Brain pericyte (primary cell): ENCODE measurements at regions not wholly inside any gene's neighbourhood (a gene's known extent, or its start where the extent isn't known, plus 50 kb on each side); places are given as distances from the start of the nearest gene placed in this dataset.

Experiments
- DNase-seq: peaks from one replicate; pipeline ENCODE4 v3.0.0-alpha.2; 2012; ENCODE audit warnings: low read depth, low spot score

DNA sequence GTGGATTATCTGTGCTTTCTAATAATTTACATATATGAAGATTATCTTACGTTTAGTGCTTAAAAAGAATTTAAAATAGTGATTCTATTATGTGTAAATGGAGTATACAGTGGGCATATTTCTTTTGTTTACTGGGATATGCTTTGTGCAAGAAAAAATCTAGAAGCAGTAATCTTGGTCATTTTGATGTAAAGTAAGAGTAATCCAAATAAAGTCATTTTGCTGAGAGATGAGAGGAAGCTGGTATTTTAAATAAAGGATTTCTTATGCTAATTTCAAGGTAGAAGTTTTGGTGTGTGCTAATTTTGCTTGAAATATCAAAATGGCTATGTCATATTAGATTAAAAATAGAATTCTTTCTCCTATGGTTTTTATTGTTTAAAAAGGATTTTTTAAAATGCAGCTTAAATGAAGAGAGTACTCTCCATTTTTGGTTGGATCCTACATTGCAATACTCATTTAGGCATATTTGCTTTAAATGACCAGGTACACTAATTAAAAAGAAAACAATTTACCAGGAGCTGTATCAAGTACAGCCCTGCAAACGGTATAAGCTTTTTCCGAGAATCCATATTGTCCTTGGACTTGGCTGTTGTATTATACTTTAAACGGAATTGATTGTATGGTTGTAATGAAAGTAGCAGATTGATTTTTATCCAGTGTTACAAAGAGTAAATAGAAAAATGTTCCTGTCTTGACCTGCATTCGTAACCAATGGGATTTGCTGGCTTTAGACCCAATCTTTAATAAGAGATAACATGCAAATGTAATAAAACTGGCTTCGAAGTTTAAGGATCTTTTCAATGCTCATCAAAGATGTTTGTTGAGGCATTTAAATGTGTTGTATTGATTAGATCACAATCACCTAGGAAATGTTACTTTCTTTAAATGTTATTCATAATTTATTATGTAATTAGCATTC, 574.7 kb downstream of the USP25 start:
- DNase-seq: no peak

DNA sequence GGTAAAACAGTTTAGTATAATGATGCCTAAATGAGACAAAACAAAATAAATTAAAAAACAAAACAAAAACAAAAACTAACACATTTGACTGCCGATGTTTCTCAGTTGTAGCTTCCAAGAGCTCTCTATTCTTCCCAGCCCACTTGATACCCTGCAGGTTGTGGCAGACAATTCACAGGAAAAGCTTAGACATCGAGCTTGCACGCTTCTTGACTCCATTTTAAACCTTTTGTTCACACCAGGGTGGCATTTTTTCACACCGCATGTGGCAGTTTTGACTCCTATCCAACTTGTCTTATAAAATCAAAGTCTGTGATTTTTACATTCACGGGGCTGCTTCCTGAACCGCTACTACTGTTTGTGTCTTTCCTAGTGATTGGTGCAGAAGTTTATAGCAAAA, 575.9 kb downstream of the USP25 start:
- no peak for DNase-seq

DNA sequence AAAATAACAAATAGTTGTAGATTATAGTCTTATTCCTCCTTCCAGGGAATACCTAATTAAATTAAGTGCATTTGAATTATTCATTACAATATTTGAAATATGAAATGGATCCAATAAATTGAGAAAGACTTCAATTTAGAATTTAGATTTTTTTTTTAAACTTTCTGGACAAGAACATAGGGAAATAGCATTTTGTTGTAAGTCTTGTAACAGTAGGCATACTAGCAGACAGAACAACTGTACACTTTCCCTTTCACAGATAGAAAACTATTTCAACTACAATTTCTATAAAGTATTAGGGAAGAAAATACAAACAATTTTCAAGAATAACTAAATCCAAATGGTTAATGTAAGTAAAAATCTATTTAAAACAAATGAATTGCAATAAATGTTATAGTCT, 577.5 kb downstream of the USP25 start:
- DNase-seq: no peak

DNA sequence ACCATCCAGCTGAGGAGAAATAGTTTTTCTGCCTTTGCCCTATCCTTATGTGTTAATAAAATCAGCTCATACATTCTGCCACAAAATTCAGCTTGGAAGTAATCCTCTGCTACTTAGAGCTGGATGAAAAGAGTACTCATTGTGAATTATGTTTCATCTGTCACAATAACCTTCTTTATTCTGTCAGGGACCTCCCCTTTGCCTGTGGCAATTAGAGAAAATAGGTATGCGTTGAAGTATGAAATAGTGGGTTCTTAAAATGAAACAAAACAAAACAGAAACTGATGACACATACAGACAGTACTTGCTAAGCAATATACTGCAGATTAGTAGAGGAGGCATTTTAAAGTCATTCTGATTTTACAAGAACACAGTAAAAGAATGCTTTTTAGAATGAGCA, 578.5 kb downstream of the USP25 start:
- DNase-seq: no peak

DNA sequence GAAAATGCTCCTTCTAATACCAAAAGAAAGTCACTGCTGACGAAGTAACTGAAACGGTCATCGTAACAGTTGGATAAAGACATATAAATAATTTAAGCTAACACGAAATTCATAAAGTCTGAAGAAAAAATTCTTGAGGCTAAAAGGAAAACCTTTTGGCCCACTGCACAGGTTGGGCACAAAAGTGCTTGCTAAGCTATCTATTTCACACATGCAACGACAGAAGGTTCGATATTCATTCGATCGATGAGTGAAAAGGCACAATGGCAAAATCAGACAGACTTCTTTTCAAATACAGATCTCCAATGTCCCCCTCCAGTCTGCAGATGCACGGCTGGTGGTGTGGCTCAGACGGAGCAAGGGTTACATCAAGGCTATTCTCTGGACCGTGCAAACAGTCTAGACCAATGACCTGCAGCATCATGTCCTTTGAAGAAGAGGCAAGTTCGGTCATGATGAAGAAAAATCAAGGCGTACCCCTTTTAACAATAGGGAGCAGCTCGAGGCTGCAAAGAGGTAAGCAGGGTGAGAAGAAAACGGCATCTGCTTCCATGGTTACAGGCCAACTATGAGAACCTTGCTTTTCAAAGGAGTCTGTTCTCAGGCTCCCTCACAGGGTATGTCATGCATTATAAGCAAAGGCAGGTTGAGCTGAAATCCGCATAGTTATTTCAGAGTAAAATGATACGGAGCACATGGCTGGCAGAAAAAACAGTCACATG, 579.6 kb downstream of the USP25 start:
- DNase-seq: no peak

DNA sequence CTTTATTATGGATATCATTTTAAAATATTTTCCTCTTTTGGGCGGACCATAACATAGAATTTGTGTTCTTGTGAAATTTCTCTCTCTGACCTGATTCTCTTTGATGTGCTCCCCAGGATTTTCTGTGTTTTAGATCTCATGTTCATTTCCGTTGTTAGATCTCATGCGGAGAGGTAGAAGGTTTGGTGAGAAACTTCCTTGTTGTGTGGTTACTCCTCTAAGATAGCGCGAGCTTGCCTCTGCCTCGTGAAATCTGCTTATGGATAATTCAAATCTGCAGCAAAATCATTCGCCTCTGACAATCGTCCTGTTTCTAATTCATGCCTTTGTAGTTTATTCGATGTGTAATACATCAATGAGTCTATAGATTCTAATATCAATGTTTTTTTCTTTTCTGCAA, 580.4 kb downstream of the USP25 start:
- no peak for DNase-seq

DNA sequence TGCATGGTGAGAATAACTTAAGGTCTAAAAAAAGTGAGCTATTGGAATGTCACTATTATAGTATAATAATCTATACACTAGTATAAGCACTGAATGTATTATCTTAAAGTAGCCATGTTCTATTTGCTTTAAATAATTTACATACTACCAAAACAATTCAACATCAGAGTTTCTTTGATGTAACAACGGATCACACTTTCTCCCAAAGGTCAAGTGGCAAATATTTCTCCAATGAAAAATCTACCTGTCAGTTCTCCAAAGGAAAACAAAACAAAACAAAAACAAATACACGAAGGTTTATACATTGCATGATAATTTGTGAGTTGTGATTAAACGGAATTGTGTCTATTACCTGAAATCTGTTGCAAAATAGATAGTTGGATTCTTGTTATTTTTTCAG, 581.4 kb downstream of the USP25 start:
- no peak for DNase-seq

DNA sequence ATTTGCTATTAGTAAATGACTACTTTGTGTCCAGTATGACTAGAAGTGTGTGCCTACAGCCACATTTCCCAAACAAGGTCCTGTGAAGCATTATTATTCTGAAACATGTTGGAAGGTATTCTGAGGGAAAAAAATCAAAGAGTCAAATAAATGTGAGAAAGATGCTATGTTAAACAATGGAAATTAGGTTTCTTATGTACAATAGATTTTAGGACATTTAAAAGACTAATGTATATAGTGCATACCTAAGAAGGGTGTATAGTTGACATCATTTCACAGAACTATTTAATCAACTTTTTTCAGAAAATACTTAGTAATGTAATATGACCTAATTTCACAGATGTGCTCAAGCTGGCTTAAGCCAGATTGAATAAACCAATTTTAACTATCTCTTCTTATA, 582.5 kb downstream of the USP25 start:
- no peak for DNase-seq

DNA sequence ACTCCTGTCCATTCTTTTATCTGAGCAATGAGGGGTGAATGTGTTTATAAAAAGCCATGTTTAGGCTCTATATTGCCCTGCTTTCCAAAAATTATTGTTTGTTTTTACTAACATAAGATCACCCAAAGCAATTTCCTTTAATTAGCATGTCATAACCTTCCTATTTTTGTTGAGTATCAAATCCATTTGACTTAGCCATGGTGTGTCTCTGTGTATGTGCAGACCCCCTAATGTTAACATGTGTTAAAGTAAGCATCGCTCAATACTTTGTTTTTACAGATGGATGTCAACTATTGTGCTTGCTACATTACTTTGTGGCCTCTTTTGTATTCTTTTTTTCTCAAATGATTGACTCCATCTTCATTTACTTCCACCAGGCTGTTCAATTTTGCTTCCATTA, 585.4 kb downstream of the USP25 start:
- DNase-seq: peak; percentile 55

DNA sequence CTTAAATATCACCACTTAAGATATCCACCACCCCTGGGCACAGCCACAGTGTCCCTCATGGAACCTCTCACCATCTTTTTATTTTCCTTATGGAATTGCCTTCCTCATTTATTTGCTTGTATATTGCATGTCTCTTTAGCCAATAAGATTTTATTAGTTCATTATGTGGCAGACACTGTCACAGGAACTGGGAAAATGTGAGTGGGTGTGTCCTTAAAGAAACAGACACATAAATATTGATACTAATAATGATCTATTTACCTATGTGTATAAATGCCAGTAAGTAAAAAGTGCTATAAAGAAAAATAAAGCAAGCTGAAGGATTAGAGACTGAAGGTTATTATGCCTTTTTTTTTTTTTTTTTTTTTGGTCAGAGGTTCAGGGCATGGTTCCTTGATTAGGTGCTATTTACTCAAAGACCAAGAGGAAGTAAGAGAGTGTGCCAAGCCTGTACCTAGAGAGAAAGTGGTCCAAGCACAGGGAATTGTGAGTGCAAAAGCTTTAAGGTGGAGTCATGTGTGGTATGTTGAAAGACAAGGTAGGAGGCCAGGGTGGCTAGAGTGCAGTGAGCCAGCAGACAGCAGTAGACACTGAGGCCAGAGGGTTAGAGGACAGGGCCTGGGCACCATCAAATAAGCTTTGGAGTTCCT, 589.0 kb downstream of the USP25 start:
- DNase-seq: no peak

DNA sequence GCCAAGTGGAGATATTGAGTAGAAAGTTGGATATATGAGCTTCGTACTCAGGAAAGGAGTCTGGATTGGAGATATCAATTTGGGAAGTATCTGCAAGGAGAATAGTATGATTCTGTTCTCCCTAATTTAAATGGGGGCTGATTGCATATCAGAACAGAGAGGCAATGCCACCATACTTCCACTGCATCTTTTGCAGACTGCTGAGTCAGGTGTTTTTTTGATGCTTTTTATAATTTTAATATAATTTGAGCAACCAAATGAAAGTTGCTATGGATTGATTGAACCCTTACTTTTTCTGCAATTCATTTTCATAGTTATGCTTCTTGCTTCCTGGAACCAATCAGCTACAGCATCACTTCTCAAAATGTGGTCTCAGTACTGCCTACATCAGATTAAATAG, 590.3 kb downstream of the USP25 start:
- no peak for DNase-seq

DNA sequence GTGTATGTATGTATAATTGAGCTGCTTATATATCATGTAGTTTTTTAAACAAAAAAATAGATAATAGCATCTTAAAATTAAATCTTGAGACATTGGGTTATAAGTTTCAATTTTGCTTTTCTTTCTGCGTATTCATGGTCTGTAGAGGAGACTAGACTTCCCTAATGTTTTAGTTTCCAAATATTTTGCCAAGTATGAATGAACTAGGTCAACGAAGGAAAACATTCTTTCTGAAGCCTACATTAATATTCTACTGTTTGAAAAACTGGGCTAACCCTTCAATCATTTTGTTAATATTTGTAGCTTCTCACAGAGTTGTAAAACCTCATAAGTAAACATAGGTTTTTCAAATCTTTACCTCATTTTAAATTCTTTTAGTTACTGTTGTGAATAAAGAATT, 592.7 kb downstream of the USP25 start:
- no peak for DNase-seq

DNA sequence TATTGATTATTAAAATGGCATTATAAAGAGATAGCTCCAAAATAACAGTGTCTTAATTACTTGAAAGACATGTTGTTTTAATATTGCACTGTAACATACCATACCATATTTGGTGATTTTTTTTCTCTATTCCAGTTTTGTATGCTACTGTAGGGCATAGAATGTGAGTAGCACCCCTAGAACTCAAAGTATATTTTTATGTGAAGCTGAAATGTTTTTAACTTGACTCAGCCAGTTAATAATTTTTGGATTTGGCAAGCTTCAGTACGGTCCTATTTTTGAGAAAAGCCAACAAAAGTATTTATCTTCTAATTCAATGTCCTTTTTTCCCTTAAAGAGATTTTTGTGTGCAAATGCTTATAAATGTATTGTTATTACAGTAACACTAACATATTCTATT, 593.8 kb downstream of the USP25 start:
- no peak for DNase-seq

DNA sequence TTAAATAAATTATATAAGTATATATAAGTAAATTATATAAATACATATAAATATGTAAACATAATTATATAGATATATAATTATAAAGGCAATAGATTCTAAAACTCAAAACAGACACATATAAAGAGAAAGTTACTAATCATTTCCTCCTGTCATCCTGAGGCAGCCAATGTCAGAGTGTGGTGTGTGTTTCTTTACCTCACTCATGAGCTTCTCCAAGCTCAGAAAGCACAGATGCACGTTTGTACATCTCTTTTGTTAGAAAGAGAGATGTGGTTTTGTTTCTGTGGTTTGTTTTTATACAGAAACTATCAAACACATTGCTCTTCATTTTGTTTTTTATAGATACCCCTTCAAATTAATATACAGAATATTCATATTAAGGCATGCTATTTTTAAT, 594.8 kb downstream of the USP25 start:
- no peak for DNase-seq

DNA sequence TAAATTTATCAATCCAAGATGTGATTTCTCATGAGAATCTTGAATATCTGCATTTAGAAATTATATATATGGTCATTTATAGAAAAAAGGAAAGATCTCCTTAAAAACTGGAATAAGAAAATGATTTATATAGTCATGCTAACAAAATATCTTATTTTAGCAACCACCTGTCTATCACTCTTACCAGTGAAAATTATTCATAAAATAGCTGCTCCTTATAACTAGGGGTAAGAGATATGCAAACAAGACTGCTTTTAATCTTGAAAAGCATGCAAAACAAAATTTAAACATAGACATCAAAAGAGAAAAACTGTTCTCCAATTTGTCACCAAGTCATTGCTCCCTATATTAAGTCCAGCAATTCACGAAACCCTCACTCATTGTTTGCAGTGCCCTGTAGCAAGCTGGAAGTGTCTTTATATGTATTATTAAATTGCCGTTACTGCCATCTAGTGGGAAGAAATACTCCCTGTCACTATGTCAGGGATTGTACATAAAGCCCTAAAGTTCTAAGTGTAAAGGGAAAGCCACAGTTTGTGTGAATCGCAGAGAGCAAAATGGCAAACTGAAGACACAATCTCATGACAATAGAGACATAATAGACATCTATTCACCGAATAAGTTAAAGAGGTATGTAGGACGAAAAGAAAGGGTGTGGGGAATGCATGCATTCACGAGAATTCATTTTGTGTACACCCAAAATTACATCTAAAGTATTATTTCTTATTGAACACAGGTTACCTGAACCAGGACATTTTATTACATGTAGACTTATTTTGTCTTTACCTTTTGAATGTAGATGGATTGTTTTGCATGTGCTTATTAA, 600.5 kb downstream of the USP25 start:
- DNase-seq: peak; percentile 62

DNA sequence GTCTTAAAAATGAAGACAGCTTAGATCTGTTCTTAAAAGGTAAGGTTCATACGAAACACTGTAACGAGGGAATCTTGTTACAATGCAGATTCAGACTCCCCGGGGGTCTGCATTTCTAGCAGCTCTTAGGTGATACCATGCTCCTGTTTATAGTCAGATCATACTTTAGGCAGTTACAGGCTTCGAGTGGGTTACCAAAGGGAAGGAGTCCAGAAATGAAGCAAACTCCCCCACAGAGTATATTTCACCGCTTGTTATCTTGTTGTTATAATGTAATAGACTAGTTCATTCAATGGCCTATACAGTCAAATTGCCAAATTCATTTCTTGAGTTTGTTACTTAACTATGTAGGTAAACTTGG, 601.1 kb downstream of the USP25 start:
- no peak for DNase-seq

DNA sequence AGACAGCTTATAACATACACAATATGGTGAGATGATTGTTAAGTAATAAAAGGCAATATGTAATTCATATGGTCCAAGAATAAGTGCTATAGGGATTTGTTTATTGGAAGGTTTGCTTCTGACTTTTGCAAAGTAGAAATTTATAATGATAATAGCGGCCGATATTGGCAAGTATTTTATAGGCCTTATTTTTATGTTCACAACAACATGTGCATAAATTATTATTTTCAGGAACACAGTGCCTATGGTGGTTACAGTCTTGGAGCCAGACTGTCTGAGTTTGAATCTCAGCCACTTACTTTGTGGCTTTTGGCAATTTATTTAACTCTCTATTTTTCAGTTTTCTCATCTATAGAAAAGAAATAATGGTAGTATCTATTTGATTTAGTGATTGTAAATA, 607.5 kb downstream of the USP25 start:
- no peak for DNase-seq

DNA sequence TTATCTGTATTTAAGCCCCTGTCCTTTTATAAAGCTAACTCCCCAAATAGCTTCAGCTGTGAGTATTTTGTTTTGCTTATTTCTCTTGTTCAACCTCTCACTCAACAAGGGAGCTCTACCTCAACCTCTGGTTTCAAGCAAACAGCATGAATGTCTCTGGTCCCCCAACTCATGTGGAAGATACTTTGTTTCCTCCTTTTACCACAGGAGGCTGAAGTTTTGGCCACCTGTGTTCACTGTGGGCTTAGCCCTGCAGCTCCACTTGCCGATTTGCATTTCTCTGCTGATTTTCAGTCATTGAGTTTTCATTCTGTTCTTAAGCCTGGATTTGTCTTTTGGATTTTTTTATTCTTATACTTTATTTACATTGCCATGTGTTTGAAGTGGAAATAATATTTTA, 613.1 kb downstream of the USP25 start:
- DNase-seq: no peak

DNA sequence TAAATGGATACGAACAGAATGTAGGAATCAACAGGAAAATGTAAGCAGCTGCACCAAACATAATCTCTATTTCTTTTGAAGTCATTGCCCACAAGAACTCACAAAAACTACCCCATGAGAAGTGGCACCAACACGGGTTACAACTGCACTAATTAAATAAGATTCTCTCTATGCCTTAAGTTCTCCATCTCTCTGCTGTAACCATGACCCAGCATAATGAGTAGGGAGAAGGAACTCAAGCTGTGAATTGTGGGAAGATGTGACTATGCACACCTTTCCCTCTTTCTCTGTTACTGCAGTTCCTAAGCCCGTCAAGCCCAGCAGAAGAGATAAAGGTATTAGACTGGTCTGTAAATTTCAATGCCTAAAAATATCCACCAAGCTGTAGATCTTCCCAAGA, 614.0 kb downstream of the USP25 start:
- no peak for DNase-seq

DNA sequence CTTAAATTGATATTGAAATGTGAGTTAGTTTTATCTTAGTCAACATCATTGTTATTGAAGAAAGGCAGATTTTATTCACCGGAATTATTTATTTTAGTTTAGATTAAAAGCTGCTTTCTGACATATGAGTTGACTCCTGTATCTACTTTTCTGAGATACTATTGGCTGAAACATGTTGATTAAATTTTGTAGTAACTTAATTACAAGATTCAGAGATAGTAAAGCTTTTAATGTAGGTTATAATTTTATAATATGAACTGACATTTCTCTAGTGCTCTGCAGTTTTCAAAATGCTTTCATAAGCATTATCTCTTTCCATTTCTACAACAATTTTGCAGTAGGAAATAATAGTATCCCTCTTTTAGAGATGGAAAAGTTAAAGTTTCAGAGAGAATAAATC, 616.0 kb downstream of the USP25 start:
- DNase-seq: no peak

DNA sequence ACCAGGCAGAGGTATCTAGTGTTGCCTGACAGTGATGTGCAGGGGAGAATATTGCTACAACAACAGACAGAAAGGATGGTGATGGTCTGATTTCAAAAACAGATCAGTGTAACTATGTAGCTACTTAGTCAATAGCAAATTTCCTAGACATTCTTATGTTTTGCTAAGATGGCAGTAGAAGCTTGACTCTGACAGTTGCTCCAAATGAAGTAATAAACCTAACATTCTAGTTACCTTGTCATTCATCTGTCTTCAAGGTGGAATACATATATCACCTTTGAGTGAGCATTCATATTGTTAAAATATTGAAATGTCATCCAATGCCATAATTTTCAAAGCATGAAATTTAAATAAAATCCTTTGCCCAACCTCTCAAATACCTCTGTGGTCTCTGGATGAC, 617.4 kb downstream of the USP25 start:
- DNase-seq: no peak

DNA sequence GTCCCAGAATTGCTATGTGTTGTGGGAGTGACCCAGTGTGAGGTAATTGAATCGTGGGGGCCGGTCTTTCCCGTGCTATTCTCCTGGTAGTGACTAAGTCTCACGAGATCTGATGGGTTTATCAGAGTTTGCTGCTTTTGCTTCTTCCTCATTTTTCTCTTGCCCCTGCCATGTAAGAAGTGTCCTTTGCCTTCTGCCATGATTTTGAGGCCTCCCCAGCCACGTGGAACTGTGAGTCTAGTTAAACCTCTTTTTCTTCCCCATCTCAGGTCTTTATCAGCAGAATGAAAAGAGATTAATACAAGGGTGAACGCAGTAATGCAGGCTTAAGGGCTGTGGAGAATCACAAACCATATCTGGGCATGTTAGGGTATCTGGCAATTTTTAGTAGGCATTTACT, 624.0 kb downstream of the USP25 start:
- no peak for DNase-seq
